SKM-1 (cell line): ENCODE measurements at regions not wholly inside any gene's neighbourhood (a gene's known extent, or its start where the extent isn't known, plus 50 kb on each side); places are given as distances from the start of the nearest gene placed in this dataset.

Source experiments
- DNase-seq: peaks from one replicate; lab custom pipeline; 2025; ENCODE audit not compliant: unreplicated experiment; lab: John Stamatoyannopoulos, UW

- no peak for DNase-seq
Observed at GRCh38 chr10:78526347-78526746, 492.7 kb downstream of the RPS24 start.

DNA sequence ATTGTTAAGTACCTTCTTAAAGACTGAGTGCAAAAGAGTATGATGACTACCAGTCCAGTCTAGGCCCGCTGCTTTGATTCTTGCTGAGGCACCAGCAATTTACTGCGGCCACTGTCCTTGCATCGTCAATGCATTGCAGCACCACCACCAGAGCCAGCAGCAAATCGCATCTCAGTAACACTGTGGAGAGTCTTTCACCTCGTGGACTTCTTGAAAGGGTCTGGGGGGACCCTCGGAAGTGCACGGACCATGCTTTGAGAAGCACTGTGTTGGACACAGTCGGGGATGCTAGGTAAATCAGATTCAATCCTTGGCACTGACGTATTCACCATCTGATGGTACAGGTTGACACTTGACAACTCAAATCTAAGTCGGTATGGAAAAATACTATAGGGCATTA, 493.6 kb downstream of the RPS24 start:
- DNase-seq = no peak

GRCh38 chr10:78528749-78529204, 495.1 kb downstream of the RPS24 start:
- DNase-seq = no peak

GRCh38 chr10:78529262-78529661, 495.6 kb downstream of the RPS24 start:
- no peak for DNase-seq

DNA sequence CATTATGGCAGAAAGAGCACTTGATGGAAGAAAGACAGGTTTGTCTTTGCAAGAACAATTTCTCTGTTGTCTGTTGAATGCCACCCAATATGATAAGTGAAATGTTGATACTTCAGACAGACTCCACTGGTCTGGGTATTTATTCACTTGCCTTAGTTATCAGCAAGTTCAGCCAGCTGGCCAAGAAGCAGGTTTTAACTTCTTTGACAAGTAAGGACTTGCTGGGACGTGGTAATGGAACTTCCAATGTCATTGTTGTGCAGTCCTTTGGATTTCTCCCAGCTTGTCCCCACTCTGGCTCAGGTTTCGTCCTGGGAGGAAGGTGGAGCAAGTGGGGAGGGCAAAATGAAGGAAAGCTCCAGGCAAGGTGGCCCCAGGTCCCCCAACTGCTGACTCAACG, 497.4 kb downstream of the RPS24 start:
- no peak for DNase-seq

- DNase-seq = no peak
Observed at GRCh38 chr10:78532480-78533042, 498.9 kb downstream of the RPS24 start.

DNA sequence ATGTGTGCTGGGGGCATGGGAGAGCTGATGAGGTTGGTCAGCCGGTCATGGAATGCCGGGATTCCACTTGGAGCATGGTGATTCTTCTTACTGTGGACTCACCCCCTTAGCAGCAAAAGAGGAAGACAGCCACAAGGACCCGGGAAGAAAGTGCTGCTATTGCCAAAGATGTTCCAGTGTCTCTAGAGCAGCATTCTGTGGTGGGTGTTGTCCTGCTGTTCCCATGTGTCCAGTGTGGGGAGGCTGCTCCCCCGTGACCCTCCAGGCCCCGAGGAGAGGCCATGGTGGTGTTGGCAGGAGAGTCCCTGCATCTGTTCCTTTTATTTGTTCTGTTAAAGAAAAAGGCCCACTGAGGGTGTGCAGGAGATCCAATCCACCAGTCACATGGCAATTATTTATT, 499.4 kb downstream of the RPS24 start:
- DNase-seq = no peak

DNA sequence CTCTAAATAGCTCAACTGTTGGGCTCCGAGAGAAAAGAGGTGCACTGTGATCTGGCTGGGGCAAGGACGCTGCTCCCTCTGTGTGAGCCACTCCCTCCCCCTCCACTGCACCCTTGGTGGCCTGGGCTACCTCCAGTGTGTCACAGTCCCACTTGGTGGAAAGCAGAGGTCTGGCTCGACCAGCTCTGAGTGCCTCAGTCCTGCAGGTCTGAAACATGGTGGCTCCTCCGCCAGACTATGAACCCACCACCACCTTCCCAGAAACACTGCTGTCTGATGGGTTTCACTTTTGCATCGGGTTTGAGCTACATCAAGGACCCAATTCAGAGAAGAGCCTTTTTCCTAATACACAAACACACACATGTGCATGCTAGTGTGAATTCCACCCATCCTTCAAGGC, 500.1 kb downstream of the RPS24 start:
- DNase-seq = no peak

DNA sequence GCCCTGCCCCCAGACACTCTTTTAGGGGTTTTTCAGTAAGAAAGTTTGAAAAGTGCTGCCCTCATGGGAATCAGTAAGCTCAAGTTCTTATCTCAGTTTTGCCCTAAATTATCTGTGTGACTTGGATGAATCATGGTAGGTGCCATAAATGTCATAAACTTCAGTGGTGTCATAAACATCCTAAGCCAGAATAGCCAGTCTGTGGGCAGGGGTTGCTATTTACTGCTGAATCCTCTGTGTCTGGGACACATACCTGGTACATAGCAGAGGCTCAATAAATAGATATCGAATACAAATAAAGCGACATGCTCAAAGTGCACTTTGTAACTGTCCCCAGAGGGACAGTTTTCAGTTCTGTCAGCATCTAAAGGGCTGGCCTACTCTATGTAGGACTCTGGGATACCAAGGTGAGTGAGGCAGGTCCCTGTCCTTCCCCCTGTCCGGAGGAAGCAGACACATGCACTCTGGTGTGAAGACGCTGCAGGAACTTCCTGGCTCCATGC, 502.1 kb downstream of the RPS24 start:
- DNase-seq = no peak

DNA sequence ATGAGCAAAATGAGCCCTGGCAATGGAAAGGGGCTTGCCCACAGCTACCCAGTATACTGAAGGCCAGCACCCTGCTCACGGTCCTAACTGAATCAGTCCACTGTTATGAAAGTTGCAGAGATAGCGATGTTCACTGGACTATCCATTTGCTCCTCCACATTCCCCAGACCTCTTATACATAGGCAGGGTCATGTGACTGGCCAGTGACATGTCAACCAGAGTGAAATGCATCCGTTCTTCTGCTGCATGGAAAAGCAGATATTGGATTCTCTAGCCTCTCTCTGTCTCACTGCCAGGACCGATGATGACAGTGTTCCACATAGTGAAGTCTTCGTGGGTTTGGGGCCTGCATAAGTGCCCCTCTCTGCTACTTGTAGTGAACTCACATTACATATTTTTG, 503.4 kb downstream of the RPS24 start:
- DNase-seq = no peak

DNA sequence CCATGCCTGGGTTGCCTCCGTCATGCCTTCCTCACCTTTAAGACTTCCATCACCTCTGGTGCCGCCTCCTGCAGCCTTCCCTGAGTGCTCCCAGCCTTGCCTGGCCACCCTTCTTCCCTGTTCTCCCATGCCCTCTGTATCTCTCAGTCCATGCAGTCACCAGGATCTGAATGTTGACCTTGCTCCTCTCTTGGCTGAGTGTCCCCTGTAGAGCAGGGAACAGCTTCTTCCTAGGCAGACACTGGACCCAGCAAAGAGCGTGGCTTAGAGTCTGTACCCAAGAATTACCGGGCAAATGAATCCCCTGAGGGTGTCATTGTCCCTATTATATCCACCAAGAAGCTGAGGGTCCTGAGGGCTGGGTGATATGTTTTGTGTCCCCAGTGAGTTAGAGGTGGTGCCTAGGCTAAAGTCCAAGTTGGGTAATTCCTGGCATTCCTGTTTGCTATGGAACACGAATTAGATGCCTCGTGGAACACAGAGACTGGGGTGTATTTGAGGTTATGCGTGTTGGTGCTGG, 505.6 kb downstream of the RPS24 start:
- DNase-seq = no peak

- DNase-seq = no peak
Observed at GRCh38 chr10:78540355-78541076, 506.9 kb downstream of the RPS24 start.

GRCh38 chr10:78541481-78542140, 507.9 kb downstream of the RPS24 start:
- DNase-seq = no peak

DNA sequence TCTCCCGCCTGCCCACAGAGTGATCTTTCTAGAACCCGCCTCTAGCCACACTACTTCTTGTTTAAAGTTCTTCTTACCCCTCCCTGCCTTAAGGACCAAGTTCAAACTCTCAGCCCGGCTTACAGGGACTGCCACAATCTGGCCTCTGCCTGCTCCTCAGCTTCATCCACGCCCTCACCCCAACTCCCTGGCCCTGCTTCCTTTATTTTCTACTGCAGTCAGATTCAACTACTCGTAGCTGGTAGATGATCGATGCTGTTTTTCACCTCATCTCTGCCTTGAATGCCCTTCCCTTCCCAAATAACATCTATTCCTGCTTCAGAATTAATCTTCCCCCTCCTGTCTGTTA, 508.5 kb downstream of the RPS24 start:
- DNase-seq = no peak

DNA sequence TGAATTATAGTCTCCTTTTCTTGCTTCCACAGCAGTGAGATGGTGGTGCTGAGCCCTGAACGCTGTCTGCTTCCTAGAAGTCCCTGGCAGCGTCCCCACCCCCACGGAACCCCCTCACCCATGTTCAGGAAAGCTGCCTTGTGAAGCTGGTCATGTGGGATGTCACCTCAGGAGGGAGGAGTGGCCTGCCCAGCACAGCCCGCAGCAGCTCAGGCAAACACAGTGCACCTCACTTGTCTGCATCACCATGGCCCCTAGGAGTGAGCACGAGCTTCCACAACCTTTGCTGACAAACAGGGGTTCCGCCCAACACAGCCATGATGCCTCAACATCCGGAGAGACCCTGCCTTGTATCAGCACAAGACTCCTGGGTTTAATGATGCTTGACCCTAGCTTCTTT, 508.9 kb downstream of the RPS24 start:
- DNase-seq = no peak

DNA sequence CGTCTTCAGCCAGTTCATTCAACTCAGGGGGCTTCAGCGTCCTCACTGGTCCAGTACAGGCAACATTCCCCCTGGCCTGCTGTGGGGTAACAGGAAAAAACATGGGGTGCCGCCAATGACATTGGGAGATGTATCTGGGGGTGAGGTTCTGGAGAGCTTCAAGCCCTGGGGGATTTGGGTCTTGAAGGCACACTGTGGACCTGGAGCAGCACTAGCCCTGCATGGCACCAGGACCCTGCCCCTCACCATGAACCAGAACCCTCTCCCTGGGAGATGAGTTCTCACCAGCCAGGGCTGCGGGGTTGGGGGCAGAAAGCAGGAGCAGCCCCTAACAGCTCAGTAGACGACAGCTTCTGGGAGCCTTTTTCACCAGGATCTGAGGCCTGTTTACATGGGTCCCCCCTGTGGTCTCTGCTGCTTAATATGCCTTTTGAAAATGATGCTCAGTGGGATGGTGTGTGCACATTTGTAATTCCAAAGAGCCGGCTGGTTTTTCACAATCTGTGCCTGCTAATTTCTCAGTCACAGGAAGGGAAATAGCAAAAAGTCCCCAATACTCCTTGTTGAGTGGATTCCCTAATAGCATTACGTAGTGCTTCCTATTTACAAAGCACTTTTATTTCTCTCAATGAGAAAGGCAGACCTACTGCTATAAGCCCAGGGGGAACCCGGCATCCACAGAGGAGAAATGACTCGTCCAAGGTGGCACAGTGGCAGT, 509.5 kb downstream of the RPS24 start:
- DNase-seq = no peak

- DNase-seq = no peak
Observed at GRCh38 chr10:78543749-78544362, 510.2 kb downstream of the RPS24 start.

DNA sequence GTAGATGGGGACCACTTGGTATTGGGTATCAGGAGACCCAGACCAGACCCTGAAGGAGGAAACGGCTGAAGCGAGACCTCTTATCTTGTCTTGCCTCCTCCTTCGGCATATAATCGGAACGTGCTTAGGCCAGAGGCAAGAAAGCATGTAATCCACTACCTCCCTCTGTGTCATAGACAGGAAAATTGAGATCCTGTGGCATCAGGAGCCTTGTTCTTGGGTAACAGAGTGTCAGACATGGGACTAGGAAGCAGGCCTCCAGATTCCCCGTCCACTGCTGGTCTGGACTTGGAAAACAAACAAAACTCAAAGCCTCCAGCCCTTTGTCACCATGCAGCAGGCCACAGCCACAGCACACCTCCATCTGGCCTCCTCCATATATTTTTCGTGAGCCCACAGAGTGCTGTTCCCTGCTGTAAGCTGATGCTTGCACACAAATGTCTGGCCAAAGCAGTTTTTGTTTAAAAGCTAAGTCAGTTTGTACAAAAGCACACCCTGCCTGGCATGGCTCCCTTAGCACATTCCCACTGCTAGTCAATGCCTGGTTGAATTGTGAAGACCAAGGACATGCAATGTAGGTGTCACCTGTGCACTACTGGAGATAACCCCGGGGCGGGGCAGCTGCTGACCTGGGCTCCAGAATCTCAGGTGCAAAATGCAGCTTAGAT, 510.9 kb downstream of the RPS24 start:
- DNase-seq = no peak

DNA sequence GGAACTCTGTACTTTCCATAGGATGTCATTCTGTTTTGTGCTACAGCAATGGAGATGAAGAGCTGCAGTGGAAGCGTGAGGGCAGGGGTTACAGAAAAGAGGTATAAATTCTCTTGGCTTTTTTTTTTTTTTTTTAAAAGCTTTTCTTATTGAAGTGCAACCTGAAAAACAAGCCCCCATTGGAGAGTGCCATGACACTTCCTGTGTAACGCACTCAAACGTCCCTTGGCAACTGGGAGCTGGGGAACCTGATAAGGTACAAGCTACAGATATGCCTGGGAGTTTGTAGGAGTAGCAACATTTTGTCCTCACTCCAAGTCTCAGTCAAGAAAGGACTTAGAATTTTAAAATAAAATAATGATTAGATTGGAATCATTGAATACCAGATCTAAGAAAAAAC, 512.1 kb downstream of the RPS24 start:
- no peak for DNase-seq

DNA sequence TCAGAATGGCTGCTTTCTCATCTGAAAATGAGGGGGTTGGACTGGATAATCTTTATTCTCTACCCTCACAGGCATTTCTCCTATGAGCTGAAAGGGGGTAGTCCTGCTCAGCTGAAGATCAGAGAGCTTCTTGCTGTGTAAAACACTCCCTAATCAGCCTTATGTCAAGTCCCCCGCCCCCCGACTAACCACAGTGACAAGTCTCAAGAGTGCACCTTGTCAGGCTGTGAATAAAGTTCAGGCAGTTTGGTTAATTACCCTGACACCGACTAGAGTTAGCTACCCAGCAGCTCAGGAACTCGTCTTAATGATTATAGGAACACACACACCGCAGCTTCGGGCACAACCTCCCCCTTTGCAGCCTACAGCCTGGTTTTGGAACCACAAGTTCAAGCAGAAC, 513.7 kb downstream of the RPS24 start:
- no peak for DNase-seq

DNA sequence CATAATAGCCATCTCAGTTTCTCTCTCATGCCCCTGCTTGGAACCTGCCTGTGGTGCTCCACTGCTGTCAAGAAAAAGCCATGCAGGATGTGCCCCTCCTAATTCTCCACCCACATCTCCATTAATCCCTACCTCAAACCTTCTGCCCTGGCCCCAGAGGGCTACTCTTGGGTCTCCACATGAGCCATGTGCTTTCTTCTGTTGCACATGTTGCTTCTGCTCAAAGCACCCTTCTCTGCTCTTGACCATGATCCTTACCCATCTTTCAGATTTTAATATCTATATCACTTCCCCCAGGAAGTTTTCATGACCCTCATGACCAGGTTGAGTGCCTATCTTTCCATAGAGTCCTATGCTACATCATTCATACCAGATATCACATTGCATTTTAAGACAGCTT, 514.2 kb downstream of the RPS24 start:
- DNase-seq = no peak
